Ovary (tissue), 7 donors: ENCODE measurements at regions not wholly inside any gene's neighbourhood (a gene's known extent, or its start where the extent isn't known, plus 50 kb on each side); places are given as distances from the start of the nearest gene placed in this dataset.

Experiments used
- DNase-seq, 5 donors: peaks; one replicate each; pipeline ENCODE4 v3.0.0-alpha.2; 2019 to 2020
- H3K27ac ChIP-seq, 2 donors: fragments of 200-600 bp; one replicate each; pipeline versions ENCODE4 v1.5.1 to v1.8.0; 2019 to 2022
- H3K27me3 ChIP-seq: fragments of 200-600 bp; one replicate; pipeline ENCODE4 v1.8.0; 2022
- H3K36me3 ChIP-seq: fragments of 200-600 bp; sonication (generic); one replicate; pipeline ENCODE4 v1.5.1; 2019
- H3K4me1 ChIP-seq: one replicate; pipeline ENCODE4 v1.8.1; 2013; ENCODE audit warnings: mild to moderate bottlenecking, moderate library complexity; ENCODE audit not compliant: insufficient read depth
- H3K4me3 ChIP-seq: fragments of 200-600 bp; sonication (generic); one replicate; pipeline ENCODE4 v1.5.1; 2017
- H3K9me3 ChIP-seq, 2 donors: fragments of 200-600 bp in 1 of 2; sonication (generic) in 1 of 2; one replicate each; pipeline versions ENCODE4 v1.5.1 to v1.8.1; 2013 to 2019; ENCODE audit warnings: mild to moderate bottlenecking in 1 of 2, moderate library complexity in 1 of 2
- CTCF ChIP-seq, 3 donors: fragments of 450-650 bp in 2 of 3; fragments of 200-600 bp in 1 of 3; IDR thresholded peaks; one replicate each; pipeline versions ENCODE4 v1.5.1 to v1.8.0; 2016 to 2022; ENCODE audit warnings: antibody characterized with exemption in 3 of 3, mild to moderate bottlenecking in 1 of 3
- EP300 ChIP-seq: sonication (generic); formaldehyde crosslinking; IDR thresholded peaks from one replicate; pipeline ENCODE4 v1.6.1; 2017; ENCODE audit warnings: antibody characterized with exemption
- POLR2A ChIP-seq: fragments of 450-650 bp; IDR thresholded peaks from one replicate; pipeline ENCODE4 v1.6.1; 2017; ENCODE audit warnings: antibody characterized with exemption, mild to moderate bottlenecking, moderate library complexity
- WGBS, 3 donors: extraction: QIAGEN DNeasy Blood & Tissue Kit in 1 of 3; methylation state at CpG; one replicate each; pipeline versions ENCODE4 v1.1.5 to v1.1.7; 2013 to 2017; 5-methylcytosine and 5-hydroxymethylcytosine counted together
- intact Hi-C, 4 donors: fragments of 100-400 bp; cut with DNase I; formaldehyde crosslinking; loops; one replicate each; pipeline versions ENCODE4 v1.11.0 to v1.15.1; 2022 to 2023
- donor health status: DM: no; HTN: no; CAD: no; lungs with moderate emphysema.
- donor health status: DM: no; HTN: no; CAD: no.
- donor health status: Bipolar disorder and iron deficiency.
- donor health status: DM: no; HTN: no; CAD: no.
- donor health status: DM: yes; HTN: yes; CAD: no.

- H3K4me3 ChIP-seq = no peak overlapping the region
- DNase-seq = no peak
- no peaks in the 10 kb centered on the region for H3K27me3 ChIP-seq
- intact Hi-C loops = no loop called here
- H3K9me3 ChIP-seq = no peaks in the 10 kb centered on the region
- TF ChIP-seq CTCF (IDR thresholded peaks at IDR 0.05) (no peak), POLR2A (no peak), EP300 (no peak)
- no peaks in the 10 kb centered on the region for H3K4me1 ChIP-seq
- H3K27ac ChIP-seq = no peak overlapping the region
- H3K36me3 ChIP-seq = no peaks in the 10 kb centered on the region
Observed at GRCh38 chr3:144516026-144516425, 544.4 kb downstream of the DIPK2A start.

DNA sequence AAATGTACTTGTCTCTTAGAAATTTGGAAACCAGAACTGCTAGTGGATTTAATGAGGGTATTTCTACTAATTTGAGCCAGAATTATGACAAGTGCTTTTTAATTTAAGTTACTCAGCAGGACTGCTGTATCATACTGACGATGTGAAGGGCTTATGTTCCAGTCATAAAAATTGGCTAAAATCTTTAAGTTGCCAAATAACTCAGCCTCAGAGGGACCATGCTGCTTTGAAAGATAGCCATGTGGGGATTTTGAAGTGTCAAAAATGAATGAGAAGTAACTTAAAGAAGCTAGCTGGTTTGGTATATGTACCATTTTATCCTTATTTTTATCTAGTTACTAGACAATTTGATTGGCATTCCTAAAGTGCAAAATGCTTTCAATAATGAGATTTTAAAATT, 545.0 kb downstream of the DIPK2A start:
- Histone ChIP-seq H3K4me3 (no peak overlapping the region), H3K4me1 (no peaks in the 10 kb centered on the region), H3K9me3 (no peaks in the 10 kb centered on the region), H3K27me3 (no peaks in the 10 kb centered on the region), H3K36me3 (no peaks in the 10 kb centered on the region), H3K27ac (no peak overlapping the region)
- intact Hi-C loops = no loop called here
- no peak for DNase-seq
- 14 to 26% (median 18%) methylated on average over 1 of the region's 1 CpG for WGBS, 3 donors
- TF ChIP-seq CTCF (IDR thresholded peaks at IDR 0.05) (no peak), POLR2A (no peak), EP300 (no peak)

- H3K9me3 ChIP-seq = no peaks in the 10 kb centered on the region
- no peaks in the 10 kb centered on the region for H3K27me3 ChIP-seq
- no peak overlapping the region for H3K4me3 ChIP-seq
- 76 to 85% (median 81%) methylated on average over 1 of the region's 1 CpG for WGBS, 3 donors
- H3K36me3 ChIP-seq = no peaks in the 10 kb centered on the region
- intact Hi-C loops = no loop called here
- no peak for TF ChIP-seq EP300
- TF ChIP-seq POLR2A = no peak
- TF ChIP-seq CTCF (IDR thresholded peaks at IDR 0.05) = no peak
- no peaks in the 10 kb centered on the region for H3K4me1 ChIP-seq
- DNase-seq = no peak
- H3K27ac ChIP-seq = no peak overlapping the region
Observed at GRCh38 chr3:144521131-144521530, 549.5 kb downstream of the DIPK2A start.

GRCh38 chr3:144522456-144522855, 550.8 kb downstream of the DIPK2A start:
- intact Hi-C loops = no loop called here
- Histone ChIP-seq H3K4me3 (no peak overlapping the region), H3K9me3 (no peaks in the 10 kb centered on the region), H3K27me3 (no peaks in the 10 kb centered on the region), H3K27ac (no peak overlapping the region), H3K4me1 (no peaks in the 10 kb centered on the region), H3K36me3 (no peaks in the 10 kb centered on the region)
- DNase-seq = no peak
- TF ChIP-seq EP300 (no peak), POLR2A (no peak), CTCF (IDR thresholded peaks at IDR 0.05) (no peak)
- 70 to 77% (median 72%) methylated on average over 3 of the region's 3 CpGs for WGBS, 3 donors

GRCh38 chr3:144523396-144523795, 551.8 kb downstream of the DIPK2A start:
- TF ChIP-seq CTCF (IDR thresholded peaks at IDR 0.05) (no peak), EP300 (no peak), POLR2A (no peak)
- Histone ChIP-seq H3K27ac (no peak overlapping the region), H3K36me3 (no peaks in the 10 kb centered on the region), H3K27me3 (no peaks in the 10 kb centered on the region), H3K4me1 (no peaks in the 10 kb centered on the region), H3K4me3 (no peak overlapping the region), H3K9me3 (no peaks in the 10 kb centered on the region)
- DNase-seq = no peak
- intact Hi-C loops = no loop called here
- 26 to 44% (median 42%) methylated on average over 2 of the region's 2 CpGs for WGBS, 3 donors
